Left colon (tissue), 2 donors: ENCODE measurements at regions not wholly inside any gene's neighbourhood (a gene's known extent, or its start where the extent isn't known, plus 50 kb on each side); places are given as distances from the start of the nearest gene placed in this dataset.

ENCODE experiments used
- ATAC-seq: fragments of 200-7000 bp; cut with Tn5 transposase; one replicate; pipeline ENCODE4 v1.9.1; 2020; ENCODE audit warnings: mild to moderate bottlenecking, moderate library complexity
- DNase-seq, 2 donors: peaks; one replicate each; pipeline ENCODE4 v3.0.0-alpha.2; 2020
- intact Hi-C, 2 donors: fragments of 100-400 bp; cut with DNase I in 1 of 2; cut with micrococcal nuclease in 1 of 2; formaldehyde crosslinking; loops; one replicate each; pipeline versions ENCODE4 v1.11.2 to v1.14.0; 2022; cut with DNase I, micrococcal nuclease
- donor health status: DM: no; HTN: no; CAD: no.
- donor health status: DM: yes; HTN: yes; CAD: no.

GRCh38 chrX:9146657-9147056 lies 112.7 kb upstream of the FAM9B start:
- no peak for DNase-seq
- ATAC-seq = no peak
- intact Hi-C loops = no loop called here

GRCh38 chrX:9147086-9147485 lies 113.2 kb upstream of the FAM9B start:
- no peak for ATAC-seq
- DNase-seq = no peak
- intact Hi-C loops = no loop called here

GRCh38 chrX:9147726-9148125 lies 113.8 kb upstream of the FAM9B start:
- DNase-seq = no peak
- intact Hi-C loops = no loop called here
- no peak for ATAC-seq

- no peak for ATAC-seq
- intact Hi-C loops = no loop called here
- no peak for DNase-seq
These were observed 114.9 kb upstream of the FAM9B start for GRCh38 chrX:9148615-9149399.

- ATAC-seq (no peak), DNase-seq (no peak)
- intact Hi-C loops = no loop called here
These were observed 115.7 kb upstream of the FAM9B start for GRCh38 chrX:9149501-9150245.

GRCh38 chrX:9151772-9152307 lies 117.9 kb upstream of the FAM9B start:
- ATAC-seq (no peak), DNase-seq (no peak)
- intact Hi-C loops = no loop called here

GRCh38 chrX:9153300-9153699 lies 119.4 kb upstream of the FAM9B start:
- intact Hi-C loops = no loop called here
- no peak for DNase-seq
- ATAC-seq = no peak

GRCh38 chrX:9158611-9159010 lies 124.7 kb upstream of the FAM9B start:
- DNase-seq (no peak), ATAC-seq (no peak)
- intact Hi-C loops = no loop called here

GRCh38 chrX:9160698-9161329 lies 126.9 kb upstream of the FAM9B start:
- ATAC-seq (no peak), DNase-seq (no peak)
- intact Hi-C loops = no loop called here

- ATAC-seq (no peak), DNase-seq (no peak)
- intact Hi-C loops = no loop called here
These were observed 128.8 kb upstream of the FAM9B start for GRCh38 chrX:9162698-9163097.

- intact Hi-C loops = no loop called here
- ATAC-seq (no peak), DNase-seq (no peak)
These were observed 129.3 kb upstream of the FAM9B start for GRCh38 chrX:9163214-9163709.

- intact Hi-C loops = no loop called here
- DNase-seq (no peak), ATAC-seq (no peak)
These were observed 130.2 kb upstream of the FAM9B start for GRCh38 chrX:9164086-9164485.

- ATAC-seq = no peak
- DNase-seq = no peak
- intact Hi-C loops = no loop called here
These were observed 130.9 kb upstream of the FAM9B start for GRCh38 chrX:9164533-9165426.

- no peak for ATAC-seq
- no peak for DNase-seq
- intact Hi-C loops = no loop called here
These were observed 132.6 kb upstream of the FAM9B start for GRCh38 chrX:9166584-9166944.

GRCh38 chrX:9171841-9172463 lies 138.0 kb upstream of the FAM9B start:
- DNase-seq (no peak), ATAC-seq (no peak)
- intact Hi-C loops = no loop called here

GRCh38 chrX:9172464-9172850 lies 138.5 kb upstream of the FAM9B start:
- intact Hi-C loops = no loop called here
- ATAC-seq = no peak

GRCh38 chrX:9180623-9181022 lies 146.7 kb upstream of the FAM9B start:
- no peak for ATAC-seq

More at GRCh38 chrX:9172464-9172850, 138.5 kb upstream of the FAM9B start:
- no peak for DNase-seq

GRCh38 chrX:9182041-9182440 lies 148.1 kb upstream of the FAM9B start:
- ATAC-seq (no peak), DNase-seq (no peak)
- intact Hi-C loops = no loop called here

More at GRCh38 chrX:9180623-9181022, 146.7 kb upstream of the FAM9B start:
- no peak for DNase-seq
- intact Hi-C loops = no loop called here
